Uterus (tissue), 2 donors: ENCODE measurements at regions not wholly inside any gene's neighbourhood (a gene's known extent, or its start where the extent isn't known, plus 50 kb on each side); places are given as distances from the start of the nearest gene placed in this dataset.

ENCODE experiments used
- CTCF ChIP-seq, 4 experiments: fragments of 200-600 bp in 2 of 4; fragments of 450-650 bp in 2 of 4; sonication (generic) in 2 of 4; IDR thresholded peaks; one replicate each; pipeline ENCODE4 v1.5.1; 2016 to 2019; ENCODE audit warnings: antibody characterized with exemption in 4 of 4, mild to moderate bottlenecking in 2 of 4, moderate library complexity in 1 of 4
- POLR2A ChIP-seq, 2 donors: fragments of 450-650 bp; IDR thresholded peaks; one replicate each; pipeline ENCODE4 v1.6.1; 2016; ENCODE audit warnings: antibody characterized with exemption in 2 of 2, mild to moderate bottlenecking in 1 of 2, moderate library complexity in 1 of 2

GRCh38 chr11:8318536-8318935 is 54.9 kb upstream of the LMO1 start:
- no peak for TF ChIP-seq CTCF (IDR thresholded peaks at IDR 0.05)
- TF ChIP-seq POLR2A (IDR thresholded peaks at IDR 0.05) = no peak
